HFFc6 (cell line): ENCODE measurements at regions not wholly inside any gene's neighbourhood (a gene's known extent, or its start where the extent isn't known, plus 50 kb on each side); places are given as distances from the start of the nearest gene placed in this dataset.

Source experiments
- DNase-seq: peaks from one replicate; pipeline ENCODE4 v3.0.0-alpha.2; 2018
- H3K27ac Mint-ChIP-seq: 2 replicates; pipeline ENCODE4 v1.8.0; 2020; ENCODE audit warnings: mild to moderate bottlenecking, mixed read lengths
- H3K27me3 Mint-ChIP-seq: 2 replicates; pipeline ENCODE4 v1.8.0; 2021; ENCODE audit warnings: mild to moderate bottlenecking, moderate library complexity, mixed read lengths; ENCODE audit not compliant: insufficient read depth
- H3K36me3 Mint-ChIP-seq: 2 replicates; pipeline ENCODE4 v1.8.0; 2021; ENCODE audit warnings: low read depth, mixed read lengths
- H3K4me1 Mint-ChIP-seq: 2 replicates; pipeline ENCODE4 v1.8.0; 2020; ENCODE audit warnings: low read depth, mixed read lengths
- H3K4me3 Mint-ChIP-seq: 2 replicates; pipeline ENCODE4 v1.8.0; 2020; ENCODE audit warnings: mild to moderate bottlenecking, moderate library complexity, mixed read lengths
- H3K9me3 Mint-ChIP-seq: 2 replicates; pipeline ENCODE4 v1.8.0; 2020; ENCODE audit warnings: mild to moderate bottlenecking, mixed read lengths
- CTCF ChIP-seq: fragments of 200-600 bp; sonication (generic); IDR thresholded peaks from 2 replicates; pipeline ENCODE4 v1.5.0; 2021; ENCODE audit warnings: antibody characterized with exemption, mild to moderate bottlenecking

DNA sequence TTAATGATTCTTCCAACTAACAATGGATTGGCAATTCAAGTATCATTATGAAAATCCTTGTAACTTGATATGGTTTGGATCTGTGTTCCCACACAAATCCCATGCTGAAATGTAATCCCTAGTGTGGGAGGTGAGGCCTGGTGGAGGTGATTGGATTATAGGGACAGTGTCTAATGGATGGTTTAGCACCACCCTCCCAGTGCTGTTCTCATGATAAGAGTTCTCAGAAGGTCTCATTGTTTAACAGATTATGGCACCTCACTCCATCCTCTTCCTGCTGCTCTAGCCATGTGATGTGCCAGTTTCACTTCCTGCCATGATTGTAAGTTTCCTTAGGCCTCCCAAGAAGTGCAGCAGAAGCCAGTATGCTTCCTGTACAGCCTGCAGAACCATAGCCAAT is 1116.2 kb upstream of the EDIL3 start:
- H3K27ac Mint-ChIP-seq: no peak overlapping the region
- H3K4me1 Mint-ChIP-seq: no peaks in the 10 kb centered on the region
- no peaks in the 10 kb centered on the region; the same call in 1 of the 2 replicates for H3K27me3 Mint-ChIP-seq
- no peak for TF ChIP-seq CTCF
- peaks cover 22% of the 10 kb centered on the region for H3K9me3 Mint-ChIP-seq
- DNase-seq: no peak
- H3K4me3 Mint-ChIP-seq: no peak overlapping the region
- no peaks in the 10 kb centered on the region for H3K36me3 Mint-ChIP-seq

- TF ChIP-seq CTCF: no peak
- no peak overlapping the region for H3K27ac Mint-ChIP-seq
- H3K36me3 Mint-ChIP-seq: no peaks in the 10 kb centered on the region
- H3K4me1 Mint-ChIP-seq: no peaks in the 10 kb centered on the region
- no peaks in the 10 kb centered on the region for H3K27me3 Mint-ChIP-seq
- peaks cover 50% of the 10 kb centered on the region for H3K9me3 Mint-ChIP-seq
- H3K4me3 Mint-ChIP-seq: no peak overlapping the region
- DNase-seq: no peak
These were observed 1104.8 kb upstream of the COX7C start for GRCh38 chr5:85512896-85513295.

- DNase-seq: no peak
- no peak for TF ChIP-seq CTCF
- H3K4me3 Mint-ChIP-seq: no peak overlapping the region
- no peaks in the 10 kb centered on the region for H3K36me3 Mint-ChIP-seq
- H3K4me1 Mint-ChIP-seq: no peaks in the 10 kb centered on the region
- H3K27me3 Mint-ChIP-seq: no peaks in the 10 kb centered on the region
- H3K9me3 Mint-ChIP-seq: peaks cover 39% of the 10 kb centered on the region
- no peak overlapping the region for H3K27ac Mint-ChIP-seq
These were observed 1102.2 kb upstream of the COX7C start for GRCh38 chr5:85515588-85515987.

- Mint-ChIP-seq H3K9me3 (peaks cover 26% of the 10 kb centered on the region), H3K27me3 (no peaks in the 10 kb centered on the region)
- no peak for TF ChIP-seq CTCF
These were observed 1100.4 kb upstream of the COX7C start for GRCh38 chr5:85517386-85517785.

GRCh38 chr5:85533341-85534047 is 1084.2 kb upstream of the COX7C start:
- no peak for TF ChIP-seq CTCF
- no peaks in the 10 kb centered on the region for H3K36me3 Mint-ChIP-seq
- no peak overlapping the region for H3K27ac Mint-ChIP-seq
- no peak overlapping the region for H3K4me3 Mint-ChIP-seq
- DNase-seq: no peak
- H3K27me3 Mint-ChIP-seq: no peaks in the 10 kb centered on the region
- peaks cover 17% of the 10 kb centered on the region for H3K9me3 Mint-ChIP-seq
- no peaks in the 10 kb centered on the region for H3K4me1 Mint-ChIP-seq

More at GRCh38 chr5:85517386-85517785, 1100.4 kb upstream of the COX7C start:
- no peaks in the 10 kb centered on the region for H3K36me3 Mint-ChIP-seq
- no peak overlapping the region for H3K27ac Mint-ChIP-seq
- H3K4me3 Mint-ChIP-seq: no peak overlapping the region
- DNase-seq: no peak
- no peaks in the 10 kb centered on the region for H3K4me1 Mint-ChIP-seq
